ENCODE measurements at regions not wholly inside any gene's neighbourhood (a gene's known extent, or its start where the extent isn't known, plus 50 kb on each side); places are given as distances from the start of the nearest gene placed in this dataset.

DNA sequence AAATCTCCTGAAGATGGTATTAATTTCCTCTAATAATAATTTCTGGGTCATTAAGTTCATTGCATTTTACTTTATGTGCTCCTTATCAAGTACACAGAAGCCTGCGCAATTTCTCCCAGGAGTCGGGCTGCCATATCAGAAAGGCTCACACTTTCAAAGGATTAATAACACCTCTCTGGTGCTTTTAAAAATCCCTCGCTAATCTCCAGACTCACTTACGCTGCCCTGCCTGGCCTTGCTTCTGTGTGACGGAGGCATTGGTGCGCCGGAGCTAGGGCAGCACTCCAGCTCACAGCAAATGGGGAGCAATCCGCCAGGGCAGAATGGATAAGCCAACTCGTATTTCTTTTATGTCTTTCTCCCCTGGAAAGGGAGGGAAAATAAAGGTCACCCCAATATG lies 300.8 kb downstream of the EFNB2 start:
- no peak for DNase-seq (ENCODE audit: low read depth, low spot score)

DNA sequence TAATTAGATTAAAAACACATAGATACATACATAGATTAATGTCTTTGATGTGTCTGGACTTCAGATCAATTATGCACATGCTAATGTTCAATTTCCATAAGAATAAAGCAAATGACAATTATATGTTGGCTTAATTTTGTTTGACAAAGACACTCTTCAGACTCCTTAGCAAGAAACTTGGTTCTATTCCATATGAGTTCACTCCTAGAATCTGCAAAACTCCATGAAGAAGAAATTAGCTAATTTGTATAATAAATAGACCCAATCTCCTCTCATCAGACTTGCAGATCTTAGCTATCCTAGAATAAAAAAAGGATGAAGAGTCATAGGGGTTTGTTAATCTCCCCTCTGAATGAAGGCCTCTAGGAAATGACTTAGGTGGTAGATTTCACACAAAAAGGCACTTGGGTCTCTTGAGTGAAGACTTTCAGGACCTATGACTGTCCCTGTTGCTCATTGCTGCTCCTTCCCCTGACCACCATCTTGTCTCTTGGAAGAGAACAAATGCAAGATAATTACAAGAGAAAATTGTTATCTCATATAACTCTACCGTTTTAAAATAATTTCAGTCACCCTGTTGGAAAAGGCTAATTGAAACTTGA lies 302.2 kb downstream of the EFNB2 start:
- DNase-seq (ENCODE audit: low read depth, low spot score), result no peak

DNA sequence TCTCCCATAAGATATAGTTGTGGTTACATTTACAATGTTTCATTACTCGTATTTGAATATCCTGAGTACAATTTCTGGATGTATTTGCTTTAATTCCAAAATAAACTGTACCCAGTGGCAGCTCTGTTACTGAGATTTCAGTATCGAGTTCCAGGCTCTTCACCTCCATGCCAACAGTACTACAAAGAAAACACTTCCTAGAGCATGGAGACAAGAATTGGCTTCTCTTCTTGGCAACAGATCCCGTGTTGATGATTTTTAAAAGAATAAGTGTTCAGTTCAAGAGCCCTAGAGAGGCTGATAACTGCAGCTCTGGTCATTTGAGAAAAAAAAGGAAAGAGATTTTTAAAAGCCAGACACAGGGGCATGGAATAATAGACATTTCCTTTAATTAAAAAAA lies 302.8 kb downstream of the EFNB2 start:
- DNase-seq (ENCODE audit: low read depth, low spot score), result no peak

DNA sequence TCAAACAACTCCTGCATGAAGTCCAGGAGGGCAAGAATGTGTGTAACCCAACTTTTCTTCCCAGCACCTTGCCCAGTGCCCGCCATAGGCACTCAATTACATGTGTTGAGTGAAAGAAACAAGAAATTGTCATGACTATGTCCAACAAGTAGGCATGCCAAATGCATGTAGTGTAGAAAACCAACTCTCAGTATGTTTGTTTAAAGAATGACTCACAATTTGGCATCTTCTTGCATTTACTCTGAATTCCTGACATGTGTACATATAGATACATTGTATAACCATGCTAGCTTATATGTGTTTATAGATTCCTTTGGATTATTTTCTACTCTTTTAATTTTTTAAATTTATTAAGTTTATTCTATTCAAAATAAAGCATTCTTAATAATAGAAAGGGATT lies 305.0 kb downstream of the EFNB2 start:
- peak; percentile 12 for DNase-seq (ENCODE audit: low read depth, low spot score)

- no peak for DNase-seq (ENCODE audit: low read depth, low spot score)
These were observed 310.3 kb downstream of the EFNB2 start for GRCh38 chr13:106225126-106225525.

GRCh38 chr13:106220211-106220610 lies 315.3 kb downstream of the EFNB2 start:
- no peak for DNase-seq (ENCODE audit: low read depth, low spot score)

- no peak for DNase-seq (ENCODE audit: low read depth, low spot score)
These were observed 322.3 kb downstream of the EFNB2 start for GRCh38 chr13:106213028-106213757.

GRCh38 chr13:106212386-106213010 lies 323.0 kb downstream of the EFNB2 start:
- DNase-seq (ENCODE audit: low read depth, low spot score), result no peak

- no peak for DNase-seq (ENCODE audit: low read depth, low spot score)
These were observed 325.1 kb downstream of the EFNB2 start for GRCh38 chr13:106210324-106210723.

DNA sequence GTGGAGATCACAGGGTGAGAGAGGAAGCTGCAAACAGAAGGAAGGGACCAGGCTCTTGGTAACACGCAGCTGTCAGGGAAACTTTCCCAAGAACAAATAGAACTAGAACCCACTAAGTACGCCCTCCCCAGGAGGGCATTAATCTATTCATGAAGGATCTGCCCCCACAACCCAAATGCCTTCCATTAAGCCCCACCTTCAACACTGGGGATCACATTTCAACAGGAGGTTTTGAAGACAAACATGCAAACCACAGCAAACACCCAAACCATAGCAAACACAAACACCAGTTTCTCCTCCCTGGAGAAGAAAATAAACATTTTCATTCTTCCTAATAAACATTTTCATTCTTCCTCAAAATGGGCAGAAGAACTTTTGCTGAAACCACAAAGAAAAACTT lies 329.6 kb downstream of the EFNB2 start:
- DNase-seq (ENCODE audit: low read depth, low spot score), result no peak

- DNase-seq (ENCODE audit: low read depth, low spot score), result no peak
These were observed 338.0 kb downstream of the EFNB2 start for GRCh38 chr13:106197496-106197895.

- no peak for DNase-seq (ENCODE audit: low read depth, low spot score)
These were observed 347.9 kb downstream of the EFNB2 start for GRCh38 chr13:106187501-106188095.

DNA sequence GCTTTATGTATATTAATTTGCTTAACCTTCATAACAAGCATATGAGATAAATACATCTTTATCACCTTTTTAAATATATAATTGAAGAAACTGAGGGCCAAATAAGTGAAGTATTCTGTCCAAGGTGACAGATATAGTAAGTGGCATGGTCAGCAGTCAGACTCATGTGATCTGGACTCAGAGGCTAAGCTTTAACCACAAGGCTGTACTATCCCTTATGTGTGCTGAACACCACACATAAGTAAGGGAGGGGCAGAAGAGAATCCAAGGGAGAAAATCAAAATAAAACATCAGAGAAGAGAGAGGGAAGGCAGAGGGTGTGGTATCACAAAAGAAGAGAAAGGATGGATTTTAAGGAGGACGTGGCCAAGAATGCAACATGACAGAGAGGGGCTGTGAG lies 348.4 kb downstream of the EFNB2 start:
- DNase-seq (ENCODE audit: low read depth, low spot score), result no peak

DNA sequence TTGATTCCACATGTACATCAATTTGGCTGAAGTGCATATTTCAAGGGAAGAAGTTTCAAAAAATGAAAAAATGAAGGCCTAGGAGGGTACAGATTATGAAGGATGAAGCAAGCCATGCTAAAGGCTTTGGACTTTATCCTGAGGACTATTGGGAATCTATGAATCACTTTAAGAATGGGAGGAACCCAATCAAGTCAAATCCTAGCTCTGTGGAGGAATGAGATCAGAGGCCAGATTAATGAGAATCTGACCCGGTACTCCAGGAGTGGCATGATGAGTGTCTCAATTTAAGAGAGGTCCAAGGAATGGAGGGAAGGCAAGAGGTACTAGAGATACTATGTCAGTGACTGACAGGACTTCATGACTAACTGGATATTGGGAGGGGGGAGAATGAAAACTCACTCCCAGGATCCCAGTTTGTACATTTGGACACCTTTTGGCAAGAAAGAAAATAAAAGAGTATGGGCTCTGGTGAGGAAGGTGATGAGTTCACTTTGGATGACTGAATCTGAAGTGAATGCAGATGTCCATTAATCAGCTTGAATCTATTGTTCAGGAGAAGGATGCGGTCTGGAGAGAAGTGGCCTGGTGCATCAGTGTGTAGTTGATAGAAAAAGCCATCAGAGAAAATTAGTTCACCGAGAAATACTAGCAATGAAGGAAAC lies 349.0 kb downstream of the EFNB2 start:
- no peak for DNase-seq (ENCODE audit: low read depth, low spot score)

GRCh38 chr13:106184790-106185189 lies 350.7 kb downstream of the EFNB2 start:
- DNase-seq (ENCODE audit: low read depth, low spot score), result no peak

- no peak for DNase-seq (ENCODE audit: low read depth, low spot score)
These were observed 351.9 kb downstream of the EFNB2 start for GRCh38 chr13:106183410-106184065.

DNA sequence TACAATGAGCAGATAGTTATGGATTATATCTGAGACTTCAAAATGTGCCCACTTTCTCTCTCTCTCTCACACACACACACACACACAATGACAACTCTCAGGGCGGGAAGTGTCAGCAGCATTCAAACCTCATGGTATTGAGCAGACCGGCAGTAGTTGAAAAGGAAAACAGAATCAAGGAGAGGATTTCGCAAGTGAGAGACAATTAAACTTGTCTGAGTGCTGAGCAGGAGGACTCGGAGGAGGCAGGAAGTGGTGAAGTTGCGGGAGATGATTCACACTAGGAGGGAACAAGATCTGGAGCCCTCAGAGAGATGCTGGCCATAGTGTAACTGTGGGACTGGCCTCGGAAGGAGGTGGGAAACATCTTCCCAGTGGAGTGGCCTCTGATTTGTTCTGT lies 353.1 kb downstream of the EFNB2 start:
- no peak for DNase-seq (ENCODE audit: low read depth, low spot score)

GRCh38 chr13:106178816-106179215 lies 356.6 kb downstream of the EFNB2 start:
- DNase-seq (ENCODE audit: low read depth, low spot score), result no peak

GRCh38 chr13:106177146-106177545 lies 358.3 kb downstream of the EFNB2 start:
- no peak for DNase-seq (ENCODE audit: low read depth, low spot score)

- no peak for DNase-seq (ENCODE audit: low read depth, low spot score)
These were observed 359.3 kb downstream of the EFNB2 start for GRCh38 chr13:106176117-106176516.

DNA sequence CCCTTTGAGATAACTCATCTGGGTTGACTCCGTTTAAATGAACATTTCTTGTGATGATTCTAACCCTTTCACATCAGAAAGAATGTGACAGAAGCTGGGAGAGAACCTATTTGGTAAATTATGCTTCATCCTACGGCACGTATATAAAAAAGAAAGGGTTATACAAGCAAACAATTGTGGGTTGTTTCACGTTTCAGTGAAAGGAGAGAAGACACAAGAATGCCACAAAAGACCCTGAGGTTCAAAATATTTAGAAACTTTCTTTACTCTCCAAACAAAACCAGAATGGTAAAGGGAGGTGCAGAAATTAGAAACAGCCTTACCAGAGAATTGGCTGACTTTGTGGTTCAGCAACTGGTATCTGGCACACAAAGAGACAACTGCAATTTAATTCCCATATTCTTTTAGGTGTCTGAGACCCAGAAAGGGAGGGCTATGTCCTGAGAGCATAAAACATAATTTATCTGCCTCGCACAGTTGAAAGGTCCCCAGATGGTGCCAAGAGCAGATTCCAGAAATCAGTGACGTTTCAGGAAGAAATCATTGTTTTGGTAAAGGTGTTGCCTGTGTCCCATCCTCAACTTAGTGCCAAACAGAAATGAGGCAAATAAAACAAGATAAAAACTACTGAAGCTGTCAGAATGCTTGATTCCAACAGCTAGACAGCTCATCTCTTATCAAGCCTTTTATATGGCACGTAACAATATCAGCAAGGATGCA lies 361.4 kb downstream of the EFNB2 start:
- DNase-seq (ENCODE audit: low read depth, low spot score), result no peak

All from brain pericyte (primary cell).